Erythroblast (primary cell): ENCODE measurements at regions not wholly inside any gene's neighbourhood (a gene's known extent, or its start where the extent isn't known, plus 50 kb on each side); places are given as distances from the start of the nearest gene placed in this dataset.

Experiments used
- GATA1 ChIP-seq: IDR thresholded peaks from 2 replicates; pipeline ENCODE4 v1.6.1; 2011; ENCODE audit warnings: low read depth, mild to moderate bottlenecking, control low read depth, low read length, moderate library complexity
- POLR2A ChIP-seq: IDR thresholded peaks from 2 replicates; pipeline ENCODE4 v1.6.1; 2011; ENCODE audit warnings: mild to moderate bottlenecking, low read length

- no peak for TF ChIP-seq POLR2A
- no peak for TF ChIP-seq GATA1
Observed at GRCh38 chr12:84357314-84357713, 555.3 kb downstream of the SLC6A15 start.
